GM19238 (cell line): ENCODE measurements at regions not wholly inside any gene's neighbourhood (a gene's known extent, or its start where the extent isn't known, plus 50 kb on each side); places are given as distances from the start of the nearest gene placed in this dataset.
"Not testable (repeated sequence)": the region's sequence is repeated elsewhere in the genome, so short reads cannot be mapped to it uniquely, and the experiment has no call there.

Source experiments
- DNase-seq: peaks from one replicate; pipeline ENCODE4 v3.0.0; 2011; ENCODE audit warnings: low spot score; ENCODE audit not compliant: insufficient read length

GRCh38 chrX:109878236-109878635 is 124.7 kb upstream of the TMEM164 start:
- DNase-seq: no peak

GRCh38 chrX:109879991-109880390 is 122.9 kb upstream of the TMEM164 start:
- no peak for DNase-seq

- DNase-seq: no peak
These were observed 122.3 kb upstream of the TMEM164 start for GRCh38 chrX:109880629-109881028.

- no peak for DNase-seq
These were observed 116.7 kb upstream of the TMEM164 start for GRCh38 chrX:109886122-109886761.

DNA sequence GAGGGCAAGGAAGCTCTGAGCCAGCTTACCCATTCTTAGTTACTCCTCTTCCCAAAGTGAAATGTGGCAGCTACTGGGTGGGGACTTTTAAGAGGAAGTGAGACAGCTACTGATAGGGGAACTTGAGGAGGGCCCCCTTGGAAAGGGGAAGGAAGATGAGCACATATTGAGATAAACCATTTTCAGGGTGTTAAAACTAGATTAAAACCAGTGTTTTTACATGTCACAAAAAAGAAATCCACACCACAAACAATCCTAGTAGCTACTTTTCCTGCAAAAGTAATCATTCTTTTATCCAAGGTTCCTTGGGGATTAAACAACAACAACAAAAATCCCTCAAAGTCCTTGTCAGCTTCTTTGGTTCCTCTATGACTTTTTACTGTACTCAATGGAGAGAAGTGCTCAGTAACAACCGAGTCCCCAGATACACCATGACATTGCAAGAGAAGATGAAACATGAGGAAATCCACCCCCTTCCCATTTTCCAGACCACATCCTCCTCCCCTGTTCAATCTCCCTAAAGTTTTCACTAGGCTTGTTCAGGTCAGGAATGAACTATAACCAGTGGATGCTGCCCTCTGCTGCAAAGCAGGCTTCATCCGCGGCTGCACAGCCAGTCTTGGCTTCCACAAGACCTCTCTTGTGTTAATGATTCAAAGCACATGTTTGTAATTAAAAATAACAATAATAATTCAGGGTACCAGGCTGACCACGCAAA is 113.5 kb upstream of the TMEM164 start:
- no peak for DNase-seq

- DNase-seq: no peak
These were observed 112.6 kb upstream of the TMEM164 start for GRCh38 chrX:109890300-109890699.

DNA sequence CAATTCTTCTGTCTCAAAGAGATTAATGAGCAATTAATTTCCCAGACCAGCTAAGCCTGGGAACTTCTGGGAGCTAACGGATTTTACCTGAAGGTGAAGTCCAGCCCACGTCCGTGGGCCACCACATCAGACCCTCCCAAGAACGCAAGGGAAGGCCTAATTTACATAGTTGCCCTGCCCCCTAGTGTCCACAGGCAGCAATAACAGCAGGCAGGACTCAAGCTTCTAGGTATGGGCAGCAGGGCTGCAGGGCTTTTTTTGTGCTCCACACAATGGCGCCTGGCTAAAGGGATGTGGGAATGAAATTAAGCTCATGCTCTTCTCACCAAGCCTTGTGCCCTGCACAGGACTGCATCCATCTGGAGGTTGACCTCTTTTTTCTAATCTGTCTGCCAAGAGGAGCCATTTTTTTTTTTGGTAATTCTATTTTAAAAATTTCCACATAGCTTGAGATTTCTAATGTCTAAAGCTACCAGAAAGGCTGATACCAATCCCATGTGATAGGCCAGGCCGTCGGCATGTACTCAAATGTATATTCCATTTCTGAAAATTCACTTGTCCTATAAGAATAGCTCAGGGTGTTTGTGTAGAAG is 111.9 kb upstream of the TMEM164 start:
- DNase-seq: peak; percentile 38

GRCh38 chrX:109896024-109896423 is 106.9 kb upstream of the TMEM164 start:
- not testable (repeated sequence) for DNase-seq

DNA sequence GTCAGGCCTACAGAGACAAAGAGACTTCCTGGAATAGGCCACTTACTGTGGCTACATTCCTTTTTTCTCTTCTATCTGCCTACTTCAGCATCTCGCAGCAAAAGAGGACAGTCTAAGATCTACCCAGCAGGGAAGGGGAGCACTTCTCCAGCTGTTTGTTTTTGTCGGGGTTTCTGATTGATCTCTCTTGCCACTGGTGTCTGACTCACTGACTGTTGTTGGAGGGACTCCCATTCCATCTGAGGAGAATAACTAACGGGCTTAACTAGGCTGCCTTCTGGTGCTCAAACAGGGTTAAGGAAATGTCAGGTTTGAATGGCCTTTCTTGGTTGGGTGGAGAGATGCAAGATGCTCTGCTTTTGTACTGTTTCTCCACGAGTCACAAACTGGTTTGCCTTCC is 100.2 kb upstream of the TMEM164 start:
- no peak for DNase-seq

DNA sequence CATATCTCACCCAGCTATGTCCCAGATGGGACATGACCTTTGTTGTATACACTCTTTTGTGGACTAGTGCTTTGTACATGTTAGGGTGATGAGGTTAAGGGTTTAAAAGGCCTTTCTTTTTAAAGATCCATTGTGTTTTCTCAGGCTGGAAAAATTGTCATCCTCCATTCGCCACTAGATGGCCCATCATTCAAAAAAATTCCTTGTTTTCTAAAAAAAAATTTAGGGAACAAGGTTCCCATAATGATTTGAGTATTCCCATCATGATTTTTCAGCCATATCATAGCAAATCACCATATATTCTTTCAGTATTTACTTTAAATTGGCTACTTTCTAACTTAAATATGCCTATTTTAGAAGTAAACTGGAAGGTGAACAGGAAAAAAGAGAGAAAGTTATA is 91.9 kb upstream of the TMEM164 start:
- DNase-seq: no peak

GRCh38 chrX:109912993-109913392 is 89.9 kb upstream of the TMEM164 start:
- DNase-seq: not testable (repeated sequence)

DNA sequence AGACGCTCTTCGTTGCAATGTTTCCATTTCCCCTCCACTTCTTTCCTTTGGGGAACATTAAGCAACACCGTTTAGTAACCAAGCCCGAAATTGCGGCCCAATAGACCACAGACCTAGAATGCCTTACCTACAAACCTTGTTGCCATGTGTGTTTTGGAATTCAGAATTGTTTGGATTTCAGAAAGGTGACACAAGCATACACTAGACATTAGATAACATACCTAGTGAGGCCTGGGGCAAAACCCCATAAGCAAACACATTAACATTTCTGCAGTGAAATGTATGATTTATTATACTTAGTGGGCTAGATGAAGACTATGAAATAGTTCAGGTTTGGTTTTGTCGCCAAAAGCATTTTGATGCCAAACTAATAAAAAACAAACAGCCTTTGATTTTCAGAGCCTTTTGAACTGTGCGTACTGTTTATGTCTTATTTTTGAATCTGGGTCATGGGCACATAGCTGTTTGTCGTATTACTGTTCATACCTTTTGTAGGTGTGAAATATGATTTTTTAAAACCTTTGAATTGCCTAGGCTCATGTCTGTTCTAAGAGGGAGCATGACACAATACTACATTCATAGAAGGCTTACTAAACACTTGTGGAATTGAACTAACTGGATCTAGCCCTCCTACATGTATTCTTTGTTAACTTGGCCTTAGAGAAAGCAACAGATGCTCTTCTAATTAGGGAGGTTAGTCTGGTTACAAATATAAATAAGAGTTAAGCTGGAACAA is 88.6 kb upstream of the TMEM164 start:
- no peak for DNase-seq

DNA sequence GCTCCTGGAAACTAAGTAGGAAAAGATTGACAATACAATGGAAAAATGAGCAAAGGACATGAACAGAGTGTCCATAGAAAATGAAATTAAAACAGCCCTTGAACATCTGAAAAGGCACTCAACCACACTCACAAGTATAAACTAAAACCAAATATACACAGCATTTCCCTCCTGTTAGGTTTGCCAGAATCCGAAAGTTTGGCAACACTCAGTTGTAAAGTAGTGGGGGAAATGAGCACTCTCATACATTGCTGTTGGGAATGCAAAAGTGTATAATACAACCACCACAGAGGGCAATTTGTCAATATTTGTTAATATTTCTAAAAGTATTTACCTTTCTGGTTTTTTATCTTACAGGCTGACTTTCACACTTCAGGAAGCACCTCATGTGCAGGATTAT is 84.2 kb upstream of the TMEM164 start:
- DNase-seq: no peak

DNA sequence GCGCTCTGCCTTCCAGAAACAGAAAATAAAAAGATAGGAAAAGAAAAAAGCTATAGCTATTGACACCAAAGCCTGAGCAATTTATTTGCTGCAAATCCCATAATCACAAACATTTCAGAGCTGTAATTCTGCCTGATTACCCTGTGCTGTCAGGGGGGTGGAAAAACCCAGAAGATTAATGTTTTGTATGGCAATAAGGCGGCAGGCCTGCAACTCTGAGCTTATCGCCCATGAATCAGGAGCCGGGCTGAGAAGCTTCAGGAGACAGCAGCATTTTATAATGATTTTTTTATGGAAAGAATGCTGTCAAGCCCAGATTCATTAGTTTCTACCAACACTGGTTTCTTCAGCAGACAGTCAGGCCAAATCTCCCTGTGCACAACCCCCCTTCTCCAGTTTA is 82.6 kb upstream of the TMEM164 start:
- DNase-seq: no peak

DNA sequence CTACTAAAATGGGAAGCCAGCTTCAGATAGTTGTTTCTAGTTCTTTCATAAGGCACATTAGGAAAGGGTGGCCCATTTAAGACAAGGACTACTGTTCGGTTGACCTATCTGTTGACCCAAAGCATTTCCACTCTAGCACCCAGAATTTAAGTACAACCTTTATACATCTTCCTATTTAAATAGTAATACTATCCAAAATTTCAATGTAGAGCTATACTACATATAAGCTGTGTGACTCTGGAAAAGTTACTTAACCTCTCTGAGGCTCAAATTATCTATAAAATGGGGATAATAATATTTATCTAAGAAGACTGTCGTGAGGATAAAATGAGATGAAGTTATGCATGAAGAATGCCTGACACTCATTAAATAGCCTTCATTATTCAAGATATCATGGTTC is 82.0 kb upstream of the TMEM164 start:
- DNase-seq: no peak

GRCh38 chrX:109922190-109922589 is 80.7 kb upstream of the TMEM164 start:
- no peak for DNase-seq

DNA sequence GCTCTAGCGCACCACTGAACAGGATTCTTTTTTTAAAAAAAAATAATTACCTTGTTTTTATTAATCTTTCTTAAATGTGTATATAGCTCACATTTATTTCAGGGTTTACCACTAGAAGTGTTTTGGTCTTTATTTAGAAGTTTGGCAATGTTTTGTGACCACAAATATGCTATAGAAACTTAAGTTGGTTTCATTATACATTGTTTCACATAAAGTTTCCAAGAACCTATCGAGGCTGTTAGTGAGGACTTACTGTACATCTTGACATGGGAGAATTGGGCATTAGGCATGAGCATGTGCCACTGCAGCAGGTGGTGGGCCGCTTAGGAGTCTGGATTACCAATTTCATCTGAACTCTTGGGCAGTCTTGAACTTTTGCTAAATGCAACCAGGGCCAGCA is 77.9 kb upstream of the TMEM164 start:
- DNase-seq: not testable (repeated sequence)

GRCh38 chrX:109925656-109926055 is 77.3 kb upstream of the TMEM164 start:
- DNase-seq: no peak

- no peak for DNase-seq
These were observed 76.8 kb upstream of the TMEM164 start for GRCh38 chrX:109926118-109926517.

GRCh38 chrX:109926743-109927662 is 75.9 kb upstream of the TMEM164 start:
- DNase-seq: no peak

DNA sequence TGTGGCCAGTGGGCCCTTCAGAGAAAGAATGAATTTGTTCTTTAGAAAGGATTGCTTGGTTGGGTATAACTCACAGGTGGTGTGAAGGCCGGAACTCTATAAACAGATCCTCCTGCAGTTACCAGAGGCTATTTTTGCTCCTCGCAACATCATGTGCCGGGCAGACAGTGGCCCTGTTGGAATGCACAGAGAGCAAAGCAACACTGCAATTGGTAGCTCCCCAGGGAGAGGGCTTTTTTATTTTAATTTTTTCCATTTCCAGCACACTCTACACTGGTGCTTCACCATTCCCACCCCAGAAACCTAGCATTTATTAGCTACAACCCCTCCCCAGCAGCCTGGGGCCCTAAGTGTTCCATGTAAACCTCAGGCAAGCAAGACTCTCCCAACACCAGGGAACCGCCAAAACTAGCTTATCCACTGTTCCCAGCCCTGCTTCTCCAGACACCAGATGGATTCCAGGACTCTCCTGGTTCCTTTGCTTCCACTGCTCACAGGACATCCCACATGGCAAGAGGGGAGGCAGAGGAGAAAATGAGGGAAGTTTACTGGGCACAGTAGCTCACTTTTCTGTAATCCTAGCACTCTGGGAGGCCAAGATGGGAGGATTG is 75.1 kb upstream of the TMEM164 start:
- no peak for DNase-seq
